ENCODE measurements at regions not wholly inside any gene's neighbourhood (a gene's known extent, or its start where the extent isn't known, plus 50 kb on each side); places are given as distances from the start of the nearest gene placed in this dataset.

- no peak for DNase-seq
These were observed 160.6 kb downstream of the MAF start for GRCh38 chr16:79439901-79440300.

GRCh38 chr16:79437764-79438751, 162.5 kb downstream of the MAF start:
- no peak for DNase-seq

GRCh38 chr16:79436885-79437284, 163.7 kb downstream of the MAF start:
- no peak for DNase-seq

DNA sequence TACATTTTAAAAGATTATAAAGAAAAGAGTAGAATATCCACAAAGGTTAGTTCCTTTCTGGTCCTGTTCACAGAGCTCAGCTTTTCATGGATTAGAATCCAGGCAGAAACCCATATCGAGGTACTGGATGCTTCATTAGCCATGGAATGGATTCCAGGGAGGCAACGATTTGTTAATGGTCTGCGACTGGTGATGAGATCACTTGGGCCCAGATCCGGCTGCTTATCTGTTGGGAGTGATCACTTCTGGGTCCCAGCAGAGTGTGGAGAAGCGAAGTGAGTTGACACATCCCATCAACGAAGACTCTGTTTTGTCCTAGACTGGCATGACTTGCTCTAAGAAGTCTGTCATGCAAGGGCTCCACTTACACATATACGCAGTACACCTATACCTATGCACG, 165.8 kb downstream of the MAF start:
- DNase-seq, result no peak

- DNase-seq, result no peak
These were observed 166.4 kb downstream of the MAF start for GRCh38 chr16:79434092-79434491.

DNA sequence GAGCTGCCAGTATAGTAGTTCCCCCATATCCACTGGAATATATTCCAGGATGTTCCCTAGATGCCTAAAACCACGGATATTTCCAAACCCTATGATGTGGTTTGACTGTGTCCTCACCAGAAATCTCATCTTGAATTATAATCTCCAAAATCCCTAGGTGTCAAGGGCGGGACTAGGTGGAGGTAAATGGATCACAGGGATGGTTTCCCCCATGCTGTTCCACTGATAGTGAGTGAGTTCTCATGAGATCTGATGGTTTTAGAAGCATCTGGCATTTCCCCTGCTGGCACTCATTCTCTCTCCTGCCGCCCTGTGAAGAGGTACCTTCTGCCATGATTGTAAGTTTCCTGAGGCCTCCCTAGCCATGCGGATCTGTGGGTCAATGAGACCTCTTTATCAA, 168.6 kb downstream of the MAF start:
- no peak for DNase-seq

- peak; percentile 52 for DNase-seq
These were observed 170.3 kb downstream of the MAF start for GRCh38 chr16:79430191-79430678.

DNA sequence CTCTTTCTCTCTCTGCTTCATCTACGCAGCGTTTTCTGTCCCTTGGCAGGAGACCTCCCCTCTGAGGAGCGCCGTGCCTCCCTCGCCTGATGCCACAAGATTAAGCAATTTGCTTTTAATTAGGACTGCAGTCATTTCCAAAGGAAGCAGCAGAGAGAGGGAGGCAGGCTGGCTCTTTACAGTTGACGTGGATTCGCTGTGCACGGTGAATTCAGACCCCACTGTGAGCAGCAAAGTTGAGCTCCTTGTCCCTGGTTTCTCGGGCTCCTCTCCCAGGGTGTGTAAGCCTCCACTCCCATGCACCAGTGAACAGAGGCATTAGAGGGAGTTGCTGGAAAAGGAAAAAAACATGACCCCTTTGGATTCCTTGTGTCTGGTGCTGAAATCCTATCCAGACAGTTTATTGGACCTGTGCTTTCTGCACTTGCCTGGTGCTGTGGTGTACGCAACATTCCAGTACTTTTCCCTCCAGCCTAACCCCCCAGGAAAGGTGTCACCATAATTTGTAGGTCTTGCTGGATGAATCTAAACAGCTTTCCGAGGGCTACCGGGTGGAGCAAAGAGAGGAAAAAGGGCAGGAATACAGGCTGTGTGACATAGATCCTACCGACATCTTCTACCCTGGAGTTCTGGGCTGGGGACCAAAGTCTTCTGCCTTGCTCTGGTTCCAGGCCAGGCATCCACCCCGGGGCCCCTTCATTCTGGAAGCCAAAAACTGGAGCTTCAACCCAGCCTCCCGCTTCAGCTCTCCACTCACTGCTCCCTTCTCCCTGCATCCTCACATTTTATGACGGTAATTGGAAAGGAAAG, 171.0 kb downstream of the MAF start:
- no peak for DNase-seq

GRCh38 chr16:79426663-79427062, 173.9 kb downstream of the MAF start:
- no peak for DNase-seq

DNA sequence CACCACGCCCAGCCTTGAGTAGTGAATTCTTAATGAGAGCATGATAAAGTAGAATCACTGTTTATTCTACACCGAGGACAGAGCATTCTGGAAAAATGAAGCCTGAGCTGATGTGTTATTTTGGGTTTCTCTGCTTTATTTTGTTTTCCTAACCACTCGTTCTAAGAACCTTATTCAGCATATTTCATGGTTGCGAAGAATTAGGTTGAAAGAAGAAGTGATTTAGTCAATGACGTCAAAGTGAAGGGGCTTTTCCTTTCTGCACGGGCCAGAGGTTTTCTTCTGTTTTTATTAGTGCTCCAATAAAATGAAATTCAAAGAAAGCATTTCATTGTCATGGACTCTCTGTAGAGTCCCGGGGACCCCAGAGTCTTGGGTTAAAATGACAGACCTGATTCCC, 178.5 kb downstream of the MAF start:
- no peak for DNase-seq

- DNase-seq, result no peak
These were observed 179.4 kb downstream of the MAF start for GRCh38 chr16:79421126-79421525.

GRCh38 chr16:79420493-79420892, 180.0 kb downstream of the MAF start:
- DNase-seq, result no peak

GRCh38 chr16:79419148-79419547, 181.4 kb downstream of the MAF start:
- no peak for DNase-seq

DNA sequence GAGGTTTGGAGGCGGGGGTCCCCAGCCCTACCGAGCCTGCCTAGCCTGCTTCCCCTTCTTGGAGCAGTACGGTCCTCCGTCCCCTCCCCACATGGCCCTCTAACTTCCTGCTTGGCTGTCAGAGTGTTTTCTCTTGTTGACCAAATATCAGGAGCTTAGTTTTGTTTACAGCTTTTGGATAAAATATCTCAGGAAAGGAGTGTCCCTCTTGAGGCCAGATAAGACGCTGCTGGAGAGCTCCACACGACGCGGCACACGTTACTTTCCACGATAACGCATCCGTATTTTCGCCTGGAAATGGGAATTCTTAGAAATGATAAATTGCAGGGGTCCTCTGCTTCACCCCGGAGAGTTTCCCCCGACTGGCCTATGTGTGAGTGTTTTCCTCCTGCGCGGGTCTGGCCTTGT, 182.9 kb downstream of the MAF start:
- no peak for DNase-seq

GRCh38 chr16:79415983-79416640, 184.4 kb downstream of the MAF start:
- no peak for DNase-seq

DNA sequence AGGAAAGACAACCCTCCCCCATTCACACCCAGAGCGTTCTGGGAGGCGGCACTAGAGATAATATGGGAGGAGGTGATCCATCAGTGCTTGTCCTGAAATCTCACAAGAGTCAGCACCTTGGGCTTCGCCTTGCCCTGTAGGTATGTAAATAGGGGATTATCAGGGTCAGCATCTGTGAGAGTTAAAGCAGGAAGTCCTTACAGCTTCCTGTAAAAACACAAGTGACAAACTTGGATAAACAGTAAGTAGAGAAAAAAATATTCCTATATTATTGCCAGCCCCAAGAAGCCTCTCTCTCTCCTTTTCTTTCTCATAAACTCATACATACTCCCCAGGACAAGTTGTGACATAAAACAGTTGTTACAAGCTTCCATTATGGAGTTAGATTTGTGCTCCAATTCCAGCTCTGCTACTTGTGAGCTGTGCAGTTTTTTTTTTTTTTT, 187.7 kb downstream of the MAF start:
- no peak for DNase-seq

GRCh38 chr16:79411805-79412204, 188.7 kb downstream of the MAF start:
- no peak for DNase-seq

DNA sequence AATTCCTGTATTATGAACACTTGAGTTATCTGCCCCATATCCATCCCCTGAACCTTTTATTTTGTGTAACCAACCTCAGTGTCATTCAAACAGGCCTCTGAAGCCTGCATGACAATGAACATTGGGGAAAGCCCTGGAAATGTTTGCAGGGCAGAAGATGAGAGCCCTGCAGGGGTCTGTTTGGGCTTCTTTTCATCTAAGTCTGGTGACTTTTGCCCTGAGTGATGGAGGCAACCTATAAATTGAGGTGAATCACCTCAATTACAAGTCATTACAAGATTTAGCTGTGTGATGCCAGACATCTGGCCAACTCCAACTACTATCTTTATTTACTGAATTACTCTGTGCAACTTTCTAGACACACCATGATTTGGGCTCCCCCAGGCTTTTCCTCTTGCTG, 189.2 kb downstream of the MAF start:
- no peak for DNase-seq

GRCh38 chr16:79409978-79410377, 190.6 kb downstream of the MAF start:
- DNase-seq, result no peak

DNA sequence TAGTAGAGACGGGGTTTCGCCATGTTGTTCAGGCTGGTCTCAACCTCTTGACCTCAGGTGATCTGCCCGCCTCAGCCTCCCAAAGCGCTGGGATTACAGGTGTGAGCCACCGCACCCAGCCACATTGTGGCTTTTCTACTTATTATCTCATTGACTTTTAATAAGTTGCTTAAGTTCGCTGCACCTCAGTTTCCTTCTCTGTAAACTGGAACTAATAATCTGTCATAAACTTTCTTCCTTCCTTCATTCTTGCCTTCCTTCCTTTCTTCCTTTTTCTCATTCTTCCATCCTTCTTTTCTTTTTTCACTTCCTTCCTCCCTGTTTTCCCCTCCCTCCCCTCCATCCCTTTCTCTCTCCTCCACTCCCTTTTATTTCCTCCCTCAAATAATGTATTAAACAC, 192.2 kb downstream of the MAF start:
- no peak for DNase-seq

DNA sequence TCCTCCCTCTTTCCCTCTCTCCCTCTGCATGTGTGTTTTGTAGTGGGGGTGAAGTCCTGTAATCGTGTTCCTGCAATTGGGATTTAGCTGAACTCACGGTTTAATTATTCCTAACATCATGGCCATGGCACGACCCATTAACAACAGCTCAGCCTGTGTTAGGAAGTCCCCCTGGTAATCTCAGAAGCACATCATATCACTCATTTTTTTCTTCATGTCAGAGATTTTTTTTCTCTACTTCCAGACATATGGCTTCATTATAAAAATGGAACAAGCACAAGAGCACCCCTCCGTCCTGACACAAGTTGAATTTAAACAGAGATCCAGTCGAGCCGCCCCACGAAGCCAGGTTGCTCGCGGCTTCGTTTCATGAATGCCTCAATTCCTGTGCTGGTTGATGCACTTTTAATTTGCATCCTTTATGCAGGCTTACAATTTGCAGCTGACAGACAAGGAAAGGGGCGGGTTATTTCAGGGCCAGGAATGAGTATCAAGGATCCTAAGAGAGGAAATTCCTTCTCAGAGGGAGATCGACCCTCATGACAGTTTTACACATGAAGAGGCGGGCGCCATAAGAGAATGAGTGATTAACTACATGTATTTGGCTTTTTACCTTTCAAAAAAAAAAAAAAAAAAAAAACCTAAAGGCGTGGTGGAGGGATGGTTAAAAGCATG, 192.9 kb downstream of the MAF start:
- no peak for DNase-seq

DNA sequence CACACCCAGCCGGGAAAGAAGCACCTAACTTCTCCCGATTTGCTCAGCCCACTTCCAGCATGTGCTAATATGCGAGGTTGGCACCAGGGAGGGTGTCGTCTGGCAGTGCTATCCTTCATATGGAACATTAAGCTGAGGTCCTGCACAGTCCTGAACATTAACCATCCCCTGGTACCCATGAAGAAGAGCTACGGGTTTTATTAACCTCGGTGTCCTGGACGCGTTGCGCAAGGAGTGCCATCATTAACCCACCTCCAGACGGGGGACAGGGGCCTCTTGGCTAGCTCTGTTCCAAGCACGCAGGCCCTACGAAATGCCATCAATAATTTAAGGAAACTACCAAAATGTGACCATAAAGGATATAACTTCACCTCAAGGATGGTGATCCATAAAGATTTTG, 193.5 kb downstream of the MAF start:
- DNase-seq, result no peak

DNA sequence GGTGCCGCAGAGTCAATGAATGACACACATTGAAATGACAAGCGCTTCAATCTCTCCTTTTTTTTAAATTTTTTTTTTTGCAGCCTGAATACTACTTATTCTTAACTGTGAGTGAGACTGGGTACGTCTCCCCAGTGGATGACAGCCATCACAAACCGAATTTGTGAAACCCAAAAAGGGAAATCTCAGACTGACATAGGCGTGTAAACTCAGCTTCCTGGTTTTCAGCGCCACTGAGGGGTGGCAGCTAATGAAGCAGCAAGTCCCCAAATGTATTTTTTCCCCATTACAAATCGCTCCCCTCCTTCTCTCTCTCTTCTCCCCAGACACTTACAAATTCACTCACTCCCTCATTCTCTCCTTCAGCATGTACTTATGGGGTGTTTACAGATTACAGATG, 196.0 kb downstream of the MAF start:
- DNase-seq, result no peak

Measured in NCI-H1092 treated with DMSO at 0.1 percent for 48 hours (cell line).